HG03457 (cell line): ENCODE measurements at regions not wholly inside any gene's neighbourhood (a gene's known extent, or its start where the extent isn't known, plus 50 kb on each side); places are given as distances from the start of the nearest gene placed in this dataset.
"Not testable (repeated sequence)": the region's sequence is repeated elsewhere in the genome, so short reads cannot be mapped to it uniquely, and the experiment has no call there.

ENCODE experiments used
- ATAC-seq: cut with Tn5 transposase; IDR thresholded peaks from one replicate; pipeline ENCODE4 v1.9.1; 2021; ENCODE audit warnings: moderate number of reproducible peaks; ENCODE audit not compliant: unreplicated experiment

GRCh38 chrX:150118476-150118875, 180.2 kb upstream of the EOLA2 start:
- ATAC-seq = no peak

GRCh38 chrX:150119323-150119722, 181.0 kb upstream of the EOLA2 start:
- no peak for ATAC-seq

GRCh38 chrX:150125045-150125444, 186.8 kb upstream of the EOLA2 start:
- not testable (repeated sequence) for ATAC-seq

- ATAC-seq = no peak
Measured at GRCh38 chrX:150127216-150127615, 188.9 kb upstream of the EOLA2 start.

GRCh38 chrX:150143721-150144440, 205.6 kb upstream of the EOLA2 start:
- ATAC-seq = no peak

- ATAC-seq = no peak
Measured at GRCh38 chrX:150146271-150146896, 208.1 kb upstream of the EOLA2 start.

- ATAC-seq = no peak
Measured at GRCh38 chrX:150148749-150149672, 210.7 kb upstream of the EOLA2 start.

- ATAC-seq = no peak
Measured at GRCh38 chrX:150150076-150150779, 211.9 kb upstream of the EOLA2 start.

GRCh38 chrX:150150780-150151125, 212.4 kb upstream of the MAMLD1 start:
- no peak for ATAC-seq

- no peak for ATAC-seq
Measured at GRCh38 chrX:150152036-150152435, 211.1 kb upstream of the MAMLD1 start.

- no peak for ATAC-seq
Measured at GRCh38 chrX:150152546-150152945, 210.6 kb upstream of the MAMLD1 start.

GRCh38 chrX:150155436-150156035, 207.6 kb upstream of the MAMLD1 start:
- ATAC-seq = no peak

GRCh38 chrX:150156615-150157014, 206.5 kb upstream of the MAMLD1 start:
- ATAC-seq = no peak

- ATAC-seq = no peak
Measured at GRCh38 chrX:150157291-150157690, 205.8 kb upstream of the MAMLD1 start.

- ATAC-seq = no peak
Measured at GRCh38 chrX:150158554-150159332, 204.4 kb upstream of the MAMLD1 start.

- no peak for ATAC-seq
Measured at GRCh38 chrX:150159537-150159936, 203.6 kb upstream of the MAMLD1 start.

GRCh38 chrX:150160656-150161055, 202.5 kb upstream of the MAMLD1 start:
- no peak for ATAC-seq

GRCh38 chrX:150161193-150161592, 201.9 kb upstream of the MAMLD1 start:
- no peak for ATAC-seq

GRCh38 chrX:150162141-150162540, 201.0 kb upstream of the MAMLD1 start:
- no peak for ATAC-seq
